Neural crest cell (in vitro differentiated cells): ENCODE measurements at regions not wholly inside any gene's neighbourhood (a gene's known extent, or its start where the extent isn't known, plus 50 kb on each side); places are given as distances from the start of the nearest gene placed in this dataset.

Source experiments
- DNase-seq: peaks from one replicate; pipeline ENCODE4 v3.0.0; 2021; ENCODE audit warnings: low read depth, mixed read lengths, low spot score
- H3K27ac Mint-ChIP-seq: one replicate; pipeline ENCODE4 v1.8.0; 2021; ENCODE audit warnings: mild to moderate bottlenecking, mixed read lengths; ENCODE audit not compliant: unreplicated experiment
- H3K27me3 Mint-ChIP-seq: 2 replicates; pipeline ENCODE4 v1.8.0; 2021; ENCODE audit warnings: low read depth, mild to moderate bottlenecking, mixed read lengths
- H3K36me3 Mint-ChIP-seq: 2 replicates; pipeline ENCODE4 v1.8.0; 2021; ENCODE audit warnings: low read depth, mild to moderate bottlenecking, mixed read lengths
- H3K4me1 Mint-ChIP-seq: 2 replicates; pipeline ENCODE4 v1.8.0; 2021; ENCODE audit warnings: mixed read lengths
- H3K4me3 Mint-ChIP-seq: one replicate; pipeline ENCODE4 v1.8.0; 2021; ENCODE audit warnings: mild to moderate bottlenecking, mixed read lengths
- H3K9me3 Mint-ChIP-seq: 2 replicates; pipeline ENCODE4 v1.8.0; 2021; ENCODE audit warnings: mixed read lengths
- CTCF ChIP-seq: fragments of 200-600 bp; sonication (generic); conservative IDR thresholded peaks from 2 replicates; pipeline ENCODE4 v1.5.0; 2021; ENCODE audit warnings: antibody characterized with exemption, mild to moderate bottlenecking

GRCh38 chr12:116427200-116427930, 131.8 kb upstream of the MAP1LC3B2 start:
- Mint-ChIP-seq H3K4me1 (peaks cover 29% of the 10 kb centered on the region), H3K27ac (no peak overlapping the region), H3K4me3 (no peak overlapping the region), H3K27me3 (peaks cover 2% of the 10 kb centered on the region), H3K9me3 (no peaks in the 10 kb centered on the region), H3K36me3 (no peaks in the 10 kb centered on the region)
- no peak for TF ChIP-seq CTCF
- DNase-seq = no peak

- no peak overlapping the region for H3K27ac Mint-ChIP-seq
- H3K4me1 Mint-ChIP-seq = peaks cover 47% of the 10 kb centered on the region
- TF ChIP-seq CTCF = no peak
- no peaks in the 10 kb centered on the region for H3K9me3 Mint-ChIP-seq
- no peaks in the 10 kb centered on the region for H3K36me3 Mint-ChIP-seq
- H3K27me3 Mint-ChIP-seq = peaks cover 2% of the 10 kb centered on the region
- DNase-seq = no peak
- H3K4me3 Mint-ChIP-seq = no peak overlapping the region
Measured at GRCh38 chr12:116429826-116430360, 129.3 kb upstream of the MAP1LC3B2 start.

GRCh38 chr12:116430911-116431565, 128.1 kb upstream of the MAP1LC3B2 start:
- Mint-ChIP-seq H3K4me1 (peaks cover 46% of the 10 kb centered on the region), H3K4me3 (no peak overlapping the region), H3K27me3 (peaks cover 2% of the 10 kb centered on the region), H3K27ac (no peak overlapping the region), H3K36me3 (no peaks in the 10 kb centered on the region), H3K9me3 (no peaks in the 10 kb centered on the region)
- no peak for TF ChIP-seq CTCF
- DNase-seq = no peak

- Mint-ChIP-seq H3K4me1 (peaks cover 40% of the 10 kb centered on the region), H3K9me3 (no peaks in the 10 kb centered on the region), H3K27ac (no peak overlapping the region), H3K36me3 (no peaks in the 10 kb centered on the region), H3K4me3 (no peak overlapping the region), H3K27me3 (peaks cover 2% of the 10 kb centered on the region)
- DNase-seq = no peak
- TF ChIP-seq CTCF = no peak
Measured at GRCh38 chr12:116431677-116432300, 127.4 kb upstream of the MAP1LC3B2 start.

DNA sequence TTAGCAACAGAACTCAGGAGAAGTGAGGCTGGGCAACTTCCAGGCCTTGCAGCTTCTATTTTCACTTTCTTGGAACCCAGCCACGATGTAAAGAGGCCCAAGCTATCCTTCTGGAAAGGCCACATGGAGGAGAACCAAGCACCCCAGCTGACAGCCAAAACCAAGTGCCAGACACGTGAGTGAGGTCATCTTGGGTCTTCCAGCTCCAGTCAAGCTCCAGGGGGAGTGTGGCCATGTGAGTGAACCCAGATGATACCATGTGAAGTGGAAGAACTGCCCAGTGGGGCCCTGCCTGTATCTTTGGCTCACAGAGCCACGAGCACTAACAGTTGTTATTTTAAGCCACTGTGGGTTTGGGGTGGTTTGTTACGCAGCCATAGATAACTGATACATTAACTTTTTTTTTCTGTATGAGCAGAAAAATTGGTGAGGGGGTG, 126.8 kb upstream of the MAP1LC3B2 start:
- no peaks in the 10 kb centered on the region for H3K36me3 Mint-ChIP-seq
- TF ChIP-seq CTCF = no peak
- H3K4me3 Mint-ChIP-seq = no peak overlapping the region
- DNase-seq = no peak
- H3K27me3 Mint-ChIP-seq = peaks cover 2% of the 10 kb centered on the region
- no peak overlapping the region for H3K27ac Mint-ChIP-seq
- peaks cover 35% of the 10 kb centered on the region for H3K4me1 Mint-ChIP-seq
- no peaks in the 10 kb centered on the region for H3K9me3 Mint-ChIP-seq
